ENCODE measurements at regions not wholly inside any gene's neighbourhood (a gene's known extent, or its start where the extent isn't known, plus 50 kb on each side); places are given as distances from the start of the nearest gene placed in this dataset.

GRCh38 chr13:82829040-82829439, 1053.2 kb downstream of the SLITRK1 start:
- ATAC-seq = no peak
- no peak for TF ChIP-seq CTCF (IDR thresholded peaks at IDR 0.05)
- Histone ChIP-seq H3K9me3 (peaks cover 36% of the 10 kb centered on the region), H3K36me3 (ENCODE audit: low read depth) (no peaks in the 10 kb centered on the region), H3K4me3 (no peak overlapping the region), H3K4me1 (ENCODE audit: low read depth) (no peaks in the 10 kb centered on the region)
- no peak for DNase-seq
- intact Hi-C loops (cut with DNase I, micrococcal nuclease) = no loop called here

GRCh38 chr13:82827724-82828123, 1054.5 kb downstream of the SLITRK1 start:
- intact Hi-C loops (cut with DNase I, micrococcal nuclease) = no loop called here
- DNase-seq = no peak
- ATAC-seq = no peak
- Histone ChIP-seq H3K4me3 (no peak overlapping the region), H3K36me3 (ENCODE audit: low read depth) (no peaks in the 10 kb centered on the region), H3K9me3 (peaks cover 41% of the 10 kb centered on the region), H3K4me1 (ENCODE audit: low read depth) (no peaks in the 10 kb centered on the region)
- TF ChIP-seq CTCF (IDR thresholded peaks at IDR 0.05) = no peak

GRCh38 chr13:82822935-82823334, 1059.3 kb downstream of the SLITRK1 start:
- Histone ChIP-seq H3K36me3 (ENCODE audit: low read depth) (no peaks in the 10 kb centered on the region), H3K4me3 (no peak overlapping the region), H3K4me1 (ENCODE audit: low read depth) (no peaks in the 10 kb centered on the region), H3K9me3 (peaks cover 37% of the 10 kb centered on the region)
- ATAC-seq = no peak
- no peak for TF ChIP-seq CTCF (IDR thresholded peaks at IDR 0.05)
- peak in 1 of 3 donors; percentile 29 for DNase-seq
- intact Hi-C loops (cut with DNase I, micrococcal nuclease) = no loop called here

GRCh38 chr13:82817133-82817532, 1065.1 kb downstream of the SLITRK1 start:
- no peaks in the 10 kb centered on the region for H3K4me1 ChIP-seq (ENCODE audit: low read depth)
- intact Hi-C loops (cut with DNase I, micrococcal nuclease) = no loop called here
- DNase-seq = no peak
- peaks cover 51% of the 10 kb centered on the region for H3K9me3 ChIP-seq
- H3K4me3 ChIP-seq = no peak overlapping the region
- no peaks in the 10 kb centered on the region for H3K36me3 ChIP-seq (ENCODE audit: low read depth)
- no peak for TF ChIP-seq CTCF (IDR thresholded peaks at IDR 0.05)
- ATAC-seq = no peak

- Histone ChIP-seq H3K4me3 (no peak overlapping the region), H3K36me3 (ENCODE audit: low read depth) (no peaks in the 10 kb centered on the region), H3K4me1 (ENCODE audit: low read depth) (no peaks in the 10 kb centered on the region), H3K9me3 (peaks cover 59% of the 10 kb centered on the region)
- no peak for TF ChIP-seq CTCF (IDR thresholded peaks at IDR 0.05)
- DNase-seq = no peak
- no peak for ATAC-seq
- intact Hi-C loops (cut with DNase I, micrococcal nuclease) = no loop called here
Measured at GRCh38 chr13:82815791-82816190, 1066.5 kb downstream of the SLITRK1 start.

GRCh38 chr13:82803341-82803740, 1078.9 kb downstream of the SLITRK1 start:
- DNase-seq (no peak), ATAC-seq (no peak)
- H3K9me3 ChIP-seq = peaks cover 45% of the 10 kb centered on the region
- intact Hi-C loops (cut with DNase I, micrococcal nuclease) = no loop called here
- no peak overlapping the region for H3K4me3 ChIP-seq
- no peaks in the 10 kb centered on the region for H3K4me1 ChIP-seq (ENCODE audit: low read depth)
- H3K36me3 ChIP-seq (ENCODE audit: low read depth) = no peaks in the 10 kb centered on the region
- no peak for TF ChIP-seq CTCF (IDR thresholded peaks at IDR 0.05)

Measured in mucosa of descending colon (tissue), 3 donors.